PC-9 (cell line): ENCODE measurements at regions not wholly inside any gene's neighbourhood (a gene's known extent, or its start where the extent isn't known, plus 50 kb on each side); places are given as distances from the start of the nearest gene placed in this dataset.

Source experiments
- EZH2 ChIP-seq: fragments of 200-600 bp; sonication (generic); IDR thresholded peaks from 2 replicates; pipeline ENCODE4 v1.8.0; 2017; ENCODE audit warnings: antibody characterized with exemption, low read depth
- TF ChIP-seq, protein P1 (sequence below): fragments of 200-600 bp; sonication (generic); conservative IDR thresholded peaks from 2 replicates; pipeline ENCODE4 v1.6.1; 2017; ENCODE audit warnings: mixed run types, antibody characterized with exemption, mild to moderate bottlenecking, moderate library complexity

- TF ChIP-seq, protein P1, sequence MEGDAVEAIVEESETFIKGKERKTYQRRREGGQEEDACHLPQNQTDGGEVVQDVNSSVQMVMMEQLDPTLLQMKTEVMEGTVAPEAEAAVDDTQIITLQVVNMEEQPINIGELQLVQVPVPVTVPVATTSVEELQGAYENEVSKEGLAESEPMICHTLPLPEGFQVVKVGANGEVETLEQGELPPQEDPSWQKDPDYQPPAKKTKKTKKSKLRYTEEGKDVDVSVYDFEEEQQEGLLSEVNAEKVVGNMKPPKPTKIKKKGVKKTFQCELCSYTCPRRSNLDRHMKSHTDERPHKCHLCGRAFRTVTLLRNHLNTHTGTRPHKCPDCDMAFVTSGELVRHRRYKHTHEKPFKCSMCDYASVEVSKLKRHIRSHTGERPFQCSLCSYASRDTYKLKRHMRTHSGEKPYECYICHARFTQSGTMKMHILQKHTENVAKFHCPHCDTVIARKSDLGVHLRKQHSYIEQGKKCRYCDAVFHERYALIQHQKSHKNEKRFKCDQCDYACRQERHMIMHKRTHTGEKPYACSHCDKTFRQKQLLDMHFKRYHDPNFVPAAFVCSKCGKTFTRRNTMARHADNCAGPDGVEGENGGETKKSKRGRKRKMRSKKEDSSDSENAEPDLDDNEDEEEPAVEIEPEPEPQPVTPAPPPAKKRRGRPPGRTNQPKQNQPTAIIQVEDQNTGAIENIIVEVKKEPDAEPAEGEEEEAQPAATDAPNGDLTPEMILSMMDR = no peak
- TF ChIP-seq EZH2 = no peak
These were observed 58.7 kb upstream of the PFKP start for GRCh38 chr10:3008518-3009195.
